DND-41 (cell line): ENCODE measurements at regions not wholly inside any gene's neighbourhood (a gene's known extent, or its start where the extent isn't known, plus 50 kb on each side); places are given as distances from the start of the nearest gene placed in this dataset.

Experiments used
- CTCF ChIP-seq: IDR thresholded peaks from 2 replicates; pipeline ENCODE4 v1.5.1; 2012; ENCODE audit warnings: borderline replicate concordance, low read length, moderate library complexity, mild to moderate bottlenecking; ENCODE audit not compliant: poor library complexity, severe bottlenecking; ENCODE audit errors: extremely low read depth
- EZH2 ChIP-seq: IDR thresholded peaks from 3 replicates; pipeline ENCODE4 v1.6.1; 2012; ENCODE audit warnings: borderline replicate concordance, low read depth, mild to moderate bottlenecking, moderate library complexity, low read length, inconsistent platforms; ENCODE audit not compliant: severe bottlenecking

DNA sequence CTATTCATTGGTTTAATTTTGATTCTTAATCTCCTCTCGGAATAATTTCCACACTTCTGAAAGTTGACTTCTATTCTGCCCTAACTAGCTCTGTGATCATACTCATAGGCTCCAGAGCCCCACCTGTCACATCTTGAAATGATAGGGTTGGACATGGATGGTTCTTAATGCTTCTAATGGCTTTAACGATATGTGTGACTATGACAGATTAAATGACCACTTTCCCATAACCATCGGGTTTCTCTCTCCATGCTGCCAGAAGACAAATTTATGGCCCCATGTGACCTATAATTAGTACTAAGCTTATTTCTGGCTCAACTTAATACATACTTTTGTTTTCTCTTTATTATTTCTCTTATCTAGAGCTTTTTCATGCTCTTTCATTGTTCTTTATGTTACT, 251.1 kb upstream of the TUT7 start:
- TF ChIP-seq CTCF (no peak), EZH2 (no peak)
